Spleen (tissue), 11 donors: ENCODE measurements at regions not wholly inside any gene's neighbourhood (a gene's known extent, or its start where the extent isn't known, plus 50 kb on each side); places are given as distances from the start of the nearest gene placed in this dataset.

ENCODE experiments used
- DNase-seq: peaks from one replicate; pipeline ENCODE4 v3.0.0-alpha.2; 2020
- H3K27ac ChIP-seq, 8 donors: fragments of 200-600 bp; sonication (generic) in 7 of 8; 1 replicate in 4 of 8; 2 replicates in 4 of 8; pipeline versions ENCODE4 v1.5.0 to v1.8.0; 2016 to 2021; ENCODE audit warnings: inconsistent platforms in 4 of 8, mild to moderate bottlenecking in 4 of 8, moderate library complexity in 1 of 8
- H3K27me3 ChIP-seq, 7 donors: fragments of 200-600 bp; sonication (generic) in 6 of 7; replicated peaks in 1 of 7; 1 replicate in 4 of 7; 2 replicates in 3 of 7; pipeline versions ENCODE4 v1.5.0 to v1.8.0; 2016 to 2021; ENCODE audit warnings: inconsistent platforms in 3 of 7, mild to moderate bottlenecking in 1 of 7
- H3K36me3 ChIP-seq, 6 donors: fragments of 200-600 bp; sonication (generic) in 5 of 6; 1 replicate in 4 of 6; 2 replicates in 2 of 6; pipeline versions ENCODE4 v1.5.0 to v1.8.0; 2016 to 2021; ENCODE audit warnings: inconsistent platforms in 2 of 6
- H3K4me1 ChIP-seq, 6 donors: fragments of 200-600 bp; sonication (generic) in 5 of 6; 1 replicate in 3 of 6; 2 replicates in 3 of 6; pipeline versions ENCODE4 v1.5.0 to v1.8.0; 2016 to 2021; ENCODE audit warnings: inconsistent platforms in 3 of 6
- H3K4me3 ChIP-seq, 8 donors: fragments of 200-600 bp; sonication (generic) in 7 of 8; 1 replicate in 4 of 8; 2 replicates in 4 of 8; pipeline versions ENCODE4 v1.5.0 to v1.8.0; 2016 to 2021; ENCODE audit warnings: inconsistent platforms in 4 of 8, mild to moderate bottlenecking in 4 of 8, moderate library complexity in 2 of 8
- H3K9me3 ChIP-seq, 8 donors: fragments of 200-600 bp; sonication (generic) in 7 of 8; 1 replicate in 4 of 8; 2 replicates in 4 of 8; pipeline versions ENCODE4 v1.5.0 to v1.8.0; 2016 to 2021; ENCODE audit warnings: inconsistent platforms in 4 of 8
- POLR2A ChIP-seq, 3 donors: fragments of 450-650 bp; IDR thresholded peaks; one replicate each; pipeline ENCODE4 v1.5.1; 2017; ENCODE audit warnings: antibody characterized with exemption in 3 of 3, mild to moderate bottlenecking in 1 of 3
- POLR2AphosphoS5 ChIP-seq, 3 donors: sonication (generic); formaldehyde crosslinking; IDR thresholded peaks; one replicate each; pipeline ENCODE4 v1.5.1; 2017; ENCODE audit warnings: antibody characterized with exemption in 3 of 3
- WGBS, 5 donors: extraction: QIAGEN DNeasy Blood & Tissue Kit in 3 of 5; methylation state at CpG; one replicate each; pipeline versions ENCODE4 v1.1.5 to v1.1.7; 2013 to 2018; 5-methylcytosine and 5-hydroxymethylcytosine counted together
- intact Hi-C: fragments of 100-400 bp; cut with DNase I; formaldehyde crosslinking; loops from one replicate; pipeline ENCODE4 v1.15.0; 2023; ENCODE audit warnings: low total_unique reads
- TF ChIP-seq, protein P1 (sequence below), 11 experiments: fragments of 200-600 bp in 7 of 11; fragments of 450-650 bp in 4 of 11; sonication (generic) in 4 of 11; IDR thresholded peaks in 8 of 11; conservative IDR thresholded peaks in 3 of 11; 1 replicate in 7 of 11; 2 replicates in 4 of 11; pipeline versions ENCODE4 v1.4.0 to v1.8.0; 2016 to 2021; ENCODE audit warnings: antibody characterized with exemption in 11 of 11, inconsistent platforms in 4 of 11, mild to moderate bottlenecking in 1 of 11
- donor health status: healthy with polysubstance abuse.
- donor health status: DM: no; HTN: no; CAD: no; lungs with moderate emphysema.
- donor health status: DM: no; HTN: no; CAD: no.
- donor health status: Bipolar disorder and iron deficiency.
- donor health status: healthy.
- donor health status: DM: no; HTN: no; CAD: no.
- donor health status: DM: yes; HTN: yes; CAD: no.

DNA sequence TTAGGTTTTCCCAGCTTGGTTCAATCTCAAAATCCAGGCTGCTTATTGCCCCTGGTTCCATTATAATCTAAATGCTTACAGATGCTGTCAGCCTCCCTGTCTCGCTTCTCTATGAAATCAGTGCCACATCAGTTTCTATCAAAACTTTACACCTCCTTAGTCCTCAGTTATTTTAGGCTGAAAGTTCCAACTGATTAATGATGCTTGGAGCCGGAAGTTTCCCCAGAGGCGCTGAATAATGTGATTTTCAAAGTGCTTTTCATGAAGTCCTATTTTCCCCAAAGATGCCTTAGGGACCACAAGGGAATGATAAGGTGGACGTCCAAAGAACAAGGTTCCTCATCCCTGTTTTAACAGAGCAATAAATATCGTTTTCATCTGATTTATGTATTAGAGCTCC is 262.4 kb upstream of the RMST start:
- intact Hi-C loops: no loop called here
- H3K4me3 ChIP-seq: no peak overlapping the region

GRCh38 chr12:97203408-97203807 is 259.2 kb upstream of the RMST start:
- no peak for DNase-seq
- no peak for TF ChIP-seq POLR2A (IDR thresholded peaks at IDR 0.05)
- TF ChIP-seq POLR2AphosphoS5 (IDR thresholded peaks at IDR 0.05): no peak
- TF ChIP-seq, protein P1, sequence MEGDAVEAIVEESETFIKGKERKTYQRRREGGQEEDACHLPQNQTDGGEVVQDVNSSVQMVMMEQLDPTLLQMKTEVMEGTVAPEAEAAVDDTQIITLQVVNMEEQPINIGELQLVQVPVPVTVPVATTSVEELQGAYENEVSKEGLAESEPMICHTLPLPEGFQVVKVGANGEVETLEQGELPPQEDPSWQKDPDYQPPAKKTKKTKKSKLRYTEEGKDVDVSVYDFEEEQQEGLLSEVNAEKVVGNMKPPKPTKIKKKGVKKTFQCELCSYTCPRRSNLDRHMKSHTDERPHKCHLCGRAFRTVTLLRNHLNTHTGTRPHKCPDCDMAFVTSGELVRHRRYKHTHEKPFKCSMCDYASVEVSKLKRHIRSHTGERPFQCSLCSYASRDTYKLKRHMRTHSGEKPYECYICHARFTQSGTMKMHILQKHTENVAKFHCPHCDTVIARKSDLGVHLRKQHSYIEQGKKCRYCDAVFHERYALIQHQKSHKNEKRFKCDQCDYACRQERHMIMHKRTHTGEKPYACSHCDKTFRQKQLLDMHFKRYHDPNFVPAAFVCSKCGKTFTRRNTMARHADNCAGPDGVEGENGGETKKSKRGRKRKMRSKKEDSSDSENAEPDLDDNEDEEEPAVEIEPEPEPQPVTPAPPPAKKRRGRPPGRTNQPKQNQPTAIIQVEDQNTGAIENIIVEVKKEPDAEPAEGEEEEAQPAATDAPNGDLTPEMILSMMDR (IDR thresholded peaks at IDR 0.05 in 8 of 11, conservative IDR thresholded peaks at IDR 0.05 in 3 of 11): no peak
- intact Hi-C loops: no loop called here
- H3K27ac ChIP-seq: no peak overlapping the region
- H3K4me1 ChIP-seq: no peaks in the 10 kb centered on the region
- peaks cover 0 to 5% (median 0%) of the 10 kb centered on the region in 7 donors for H3K27me3 ChIP-seq
- peaks cover 0 to 14% (median 4%) of the 10 kb centered on the region in 8 donors for H3K9me3 ChIP-seq
- 72 to 84% (median 79%) methylated on average over 2 to 3 of the region's 3 CpGs for WGBS, 5 donors
- no peak overlapping the region for H3K4me3 ChIP-seq
- H3K36me3 ChIP-seq: no peaks in the 10 kb centered on the region

More for the DNA sequence above, 262.4 kb upstream of the RMST start:
- H3K36me3 ChIP-seq: no peaks in the 10 kb centered on the region
- H3K4me1 ChIP-seq: no peaks in the 10 kb centered on the region
- no peak for DNase-seq
- H3K9me3 ChIP-seq: peaks cover 0 to 17% (median 4%) of the 10 kb centered on the region in 8 donors
- no peak overlapping the region for H3K27ac ChIP-seq
- H3K27me3 ChIP-seq: peaks cover 0 to 5% (median 0%) of the 10 kb centered on the region in 7 donors
- WGBS, 5 donors: 68 to 80% (median 75%) methylated on average over 5 of the region's 5 CpGs
- TF ChIP-seq POLR2A (IDR thresholded peaks at IDR 0.05): no peak
- TF ChIP-seq, protein P1 (IDR thresholded peaks at IDR 0.05 in 8 of 11, conservative IDR thresholded peaks at IDR 0.05 in 3 of 11): no peak
- TF ChIP-seq POLR2AphosphoS5 (IDR thresholded peaks at IDR 0.05): no peak

DNA sequence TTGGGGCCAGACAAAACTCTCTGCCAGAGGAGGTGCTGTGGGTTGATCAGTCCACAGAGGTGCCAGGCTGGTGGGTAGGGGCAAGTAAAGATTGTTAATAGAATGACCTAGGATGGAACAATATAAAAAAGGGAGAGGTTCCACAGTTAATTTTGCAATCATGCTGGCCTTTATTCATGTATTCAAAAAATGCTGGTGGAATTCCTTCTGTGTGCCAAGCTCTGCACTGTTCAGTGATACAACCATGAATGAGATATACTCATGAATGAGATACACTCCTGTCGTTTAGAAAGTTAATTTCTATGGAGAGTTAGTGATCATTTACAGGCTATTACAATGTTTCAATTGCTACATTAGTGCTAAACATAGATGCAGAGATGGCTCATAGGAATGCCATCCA is 252.6 kb upstream of the RMST start:
- WGBS, 5 donors: 54 to 82% (median 60%) methylated on average over 1 of the region's 1 CpG
- H3K27ac ChIP-seq: no peak overlapping the region
- no peaks in the 10 kb centered on the region for H3K36me3 ChIP-seq
- no peak for DNase-seq
- TF ChIP-seq, protein P1 (IDR thresholded peaks at IDR 0.05 in 8 of 11, conservative IDR thresholded peaks at IDR 0.05 in 3 of 11): no peak
- TF ChIP-seq POLR2A (IDR thresholded peaks at IDR 0.05): no peak
- TF ChIP-seq POLR2AphosphoS5 (IDR thresholded peaks at IDR 0.05): no peak
- no peaks in the 10 kb centered on the region for H3K27me3 ChIP-seq
- H3K4me1 ChIP-seq: no peaks in the 10 kb centered on the region
- peaks cover 0 to 8% (median 0%) of the 10 kb centered on the region in 8 donors for H3K9me3 ChIP-seq
- H3K4me3 ChIP-seq: no peak overlapping the region
- intact Hi-C loops: no loop called here

GRCh38 chr12:97211416-97211930 is 251.1 kb upstream of the RMST start:
- Histone ChIP-seq H3K4me1 (no peaks in the 10 kb centered on the region), H3K9me3 (peaks cover 0 to 8% (median 0%) of the 10 kb centered on the region in 8 donors), H3K27ac (no peak overlapping the region), H3K4me3 (no peak overlapping the region), H3K27me3 (no peaks in the 10 kb centered on the region), H3K36me3 (no peaks in the 10 kb centered on the region)
- DNase-seq: no peak
- WGBS, 5 donors: 43 to 76% (median 59%) methylated on average over 1 of the region's 1 CpG
- intact Hi-C loops: no loop called here
- no peak for TF ChIP-seq POLR2A (IDR thresholded peaks at IDR 0.05)
- TF ChIP-seq POLR2AphosphoS5 (IDR thresholded peaks at IDR 0.05): no peak
- TF ChIP-seq, protein P1 (IDR thresholded peaks at IDR 0.05 in 8 of 11, conservative IDR thresholded peaks at IDR 0.05 in 3 of 11): no peak
